Endothelial cell of umbilical vein (primary cell): ENCODE measurements at regions not wholly inside any gene's neighbourhood (a gene's known extent, or its start where the extent isn't known, plus 50 kb on each side); places are given as distances from the start of the nearest gene placed in this dataset.
"Not testable (repeated sequence)": the region's sequence is repeated elsewhere in the genome, so short reads cannot be mapped to it uniquely, and the experiment has no call there.

Source experiments
- BruUV-seq: library from RNA; stranded (reverse); fragments of 400-500 nt; replicated peaks from 2 replicates; lab custom pipeline; 2021; lab: Mats Ljungman, UMichigan
- CTCF ChIA-PET: fragments of 300-600, 350-600 bp; sonication (Branson Sonifier 250); formaldehyde crosslinking; loops from one replicate; lab custom pipeline; 2021; ENCODE audit warnings: antibody characterized with exemption, inconsistent platforms; lab: Charles Lee
- POLR2A ChIA-PET: fragments of 300-600, 350-600 bp; sonication (Branson Sonifier 250); formaldehyde crosslinking; loops from one replicate; lab custom pipeline; 2021; ENCODE audit warnings: antibody characterized with exemption, inconsistent platforms; lab: Charles Lee
- DNase-seq: peaks from one replicate; pipeline ENCODE4 v3.0.0-alpha.2; 2011; ENCODE audit warnings: low read depth, low spot score
- FAIRE-seq: peaks from 2 replicates; lab custom pipeline; 2011; peaks lifted over from hg19 to GRCh38; lab: Jason Lieb, UNC
- H2AFZ ChIP-seq: 2 replicates; pipeline ENCODE4 v1.6.0; 2012; ENCODE audit warnings: low read depth, low read length, control low read depth, inconsistent platforms
- H3K27ac ChIP-seq: 2 replicates; pipeline ENCODE4 v1.5.1; 2011; ENCODE audit warnings: low read depth, mild to moderate bottlenecking, control low read depth, low read length, moderate library complexity; ENCODE audit not compliant: insufficient read depth
- H3K27me3 ChIP-seq, 2 experiments: 2 replicates each; pipeline versions ENCODE4 v1.6.0 to v1.6.1; 2011; ENCODE audit warnings: low read length in 2 of 2, mixed read lengths in 1 of 2; ENCODE audit not compliant: control insufficient read depth in 2 of 2, insufficient read depth in 2 of 2
- H3K36me3 ChIP-seq, 2 experiments: 2 replicates in 1 of 2; 3 replicates in 1 of 2; pipeline ENCODE4 v1.5.1; 2011; ENCODE audit warnings: low read length in 2 of 2, mild to moderate bottlenecking in 1 of 2, moderate library complexity in 1 of 2; ENCODE audit not compliant: control insufficient read depth in 2 of 2, insufficient read depth in 2 of 2; ENCODE audit errors: extremely low read depth in 1 of 2
- H3K4me1 ChIP-seq: 3 replicates; pipeline ENCODE4 v1.5.1; 2011; ENCODE audit warnings: mild to moderate bottlenecking, low read length; ENCODE audit not compliant: control insufficient read depth, insufficient read depth; ENCODE audit errors: extremely low read depth
- H3K4me2 ChIP-seq: 2 replicates; pipeline ENCODE4 v1.6.1; 2011; ENCODE audit warnings: low read length, control low read depth, mixed read lengths; ENCODE audit not compliant: insufficient read depth
- H3K4me3 ChIP-seq, 3 experiments: fragments of 200-600 bp in 1 of 3; sonication (generic), shearing (Covaris generic) in 1 of 3; replicated peaks in 1 of 3; 2 replicates each; pipeline ENCODE4 v1.5.1; 2011 to 2016; ENCODE audit warnings: control low read depth in 3 of 3, low read length in 3 of 3, mild to moderate bottlenecking in 2 of 3, inconsistent platforms in 1 of 3, low read depth in 1 of 3, moderate library complexity in 1 of 3; ENCODE audit not compliant: insufficient read depth in 1 of 3
- H3K79me2 ChIP-seq: 2 replicates; pipeline ENCODE4 v1.6.0; 2012; ENCODE audit warnings: low read length, inconsistent platforms; ENCODE audit not compliant: control insufficient read depth, insufficient read depth
- H3K9ac ChIP-seq: replicated peaks from 2 replicates; pipeline ENCODE3; 2011; ENCODE audit warnings: low read length, control low read depth; ENCODE audit not compliant: insufficient read depth; ENCODE audit errors: extremely low read depth
- H3K9me1 ChIP-seq: replicated peaks from 3 replicates; pipeline ENCODE4 v1.6.0; 2011; ENCODE audit warnings: mild to moderate bottlenecking, low read length; ENCODE audit not compliant: control insufficient read depth, insufficient read depth; ENCODE audit errors: extremely low read depth
- H3K9me3 ChIP-seq: replicated peaks from 2 replicates; pipeline ENCODE4 v1.5.1; 2012; ENCODE audit warnings: low read length, inconsistent platforms; ENCODE audit not compliant: control insufficient read depth, insufficient read depth
- H4K20me1 ChIP-seq: replicated peaks from 2 replicates; pipeline ENCODE3; 2011; ENCODE audit warnings: mild to moderate bottlenecking, low read length; ENCODE audit not compliant: control insufficient read depth, insufficient read depth; ENCODE audit errors: extremely low read depth
- EZH2 ChIP-seq: IDR thresholded peaks from 2 replicates; pipeline ENCODE4 v1.6.1; 2012; ENCODE audit warnings: borderline replicate concordance, low read depth, mild to moderate bottlenecking, moderate library complexity, low read length, inconsistent platforms; ENCODE audit not compliant: severe bottlenecking
- FOS ChIP-seq: IDR thresholded peaks from 2 replicates; pipeline ENCODE4 v1.6.1; 2011; ENCODE audit warnings: mild to moderate bottlenecking, low read length, moderate library complexity, borderline replicate concordance; ENCODE audit not compliant: insufficient read depth
- GATA2 ChIP-seq: IDR thresholded peaks from 2 replicates; pipeline ENCODE4 v1.7.0; 2011; ENCODE audit warnings: low read depth, mild to moderate bottlenecking, moderate library complexity, mixed read lengths, low read length; ENCODE audit not compliant: insufficient read length, insufficient read depth
- JUN ChIP-seq: IDR thresholded peaks from 2 replicates; pipeline ENCODE4 v1.6.1; 2011; ENCODE audit warnings: borderline replicate concordance, low read depth; ENCODE audit not compliant: insufficient read length, insufficient read depth
- MYC ChIP-seq: IDR thresholded peaks from one replicate; pipeline ENCODE4 v1.6.1; 2011; ENCODE audit warnings: mild to moderate bottlenecking, low read depth, low read length
- POLR2A ChIP-seq: IDR thresholded peaks from 2 replicates; pipeline ENCODE4 v1.6.1; 2012; ENCODE audit warnings: low read depth, mild to moderate bottlenecking, control low read depth, low read length
- POLR2AphosphoS5 ChIP-seq: IDR thresholded peaks from 2 replicates; pipeline ENCODE4 v1.6.1; 2012; ENCODE audit warnings: low read depth, mild to moderate bottlenecking, control low read depth, low read length, moderate library complexity; ENCODE audit not compliant: insufficient read depth
- dilution Hi-C: fragments of 300-500 bp; cut with MboI; formaldehyde crosslinking; loops from one replicate; pipeline ENCODE4 v1.15.0; 2019; ENCODE audit warnings: low sequenced_read_pairs; ENCODE audit not compliant: extremely low pct_ligation_motif_present
- intact Hi-C: fragments of 100-400 bp; cut with micrococcal nuclease; formaldehyde crosslinking; loops from one replicate; pipeline ENCODE4 v1.10.0; 2022
- TF ChIP-seq, protein P1 (sequence below), 2 donors: IDR thresholded peaks; 1 replicate in 1 of 2; 2 replicates in 1 of 2; pipeline ENCODE4 v1.5.1; 2011; ENCODE audit warnings: low read length in 2 of 2, mild to moderate bottlenecking in 2 of 2, moderate library complexity in 2 of 2, control low read depth in 1 of 2, inconsistent platforms in 1 of 2, low read depth in 1 of 2; ENCODE audit not compliant: insufficient read depth in 1 of 2; ENCODE audit errors: extremely low read depth in 1 of 2
- TF ChIP-seq, protein P2 (sequence below): IDR thresholded peaks from 2 replicates; pipeline ENCODE4 v1.6.1; 2011; ENCODE audit not compliant: insufficient read depth, insufficient read length

DNA sequence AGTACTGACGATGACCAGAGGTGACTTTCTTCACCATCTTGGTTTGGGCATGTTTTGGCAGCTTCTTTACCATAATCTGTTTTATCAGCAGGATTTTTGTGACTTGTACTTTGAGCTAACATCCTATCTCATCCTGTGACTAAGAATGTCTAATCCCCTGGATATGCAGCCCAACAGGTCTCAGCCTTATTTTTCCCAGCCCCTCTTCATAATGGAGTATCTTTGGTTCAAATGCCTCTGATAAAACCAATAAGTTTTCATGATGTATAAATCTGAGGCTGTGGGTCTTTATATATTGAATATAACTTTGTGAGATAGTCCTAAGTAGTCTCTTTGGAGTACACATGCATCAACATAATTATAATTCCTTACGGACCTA is 186.9 kb upstream of the WSB1 start:
- Histone ChIP-seq H2AFZ (no peak overlapping the region), H3K27ac (no peak overlapping the region), H4K20me1 (no peaks in the 10 kb centered on the region), H3K4me2 (no peak overlapping the region), H3K9ac (no peak overlapping the region), H3K4me3 (no peak overlapping the region), H3K9me3 (no peaks in the 10 kb centered on the region), H3K9me1 (no peaks in the 10 kb centered on the region), H3K27me3 (no peaks in the 10 kb centered on the region), H3K36me3 (no peaks in the 10 kb centered on the region), H3K79me2 (no peaks in the 10 kb centered on the region), H3K4me1 (no peaks in the 10 kb centered on the region)
- dilution Hi-C loops (no loop called here), intact Hi-C loops (no loop called here)
- ChIA-PET POLR2A (no interaction called here), CTCF (no interaction called here)
- no TSS peak for BruUV-seq
- no peak for DNase-seq
- FAIRE-seq: no peak
- no peak for TF ChIP-seq MYC
- TF ChIP-seq EZH2: no peak
- TF ChIP-seq FOS: no peak
- TF ChIP-seq JUN: no peak
- no peak for TF ChIP-seq POLR2AphosphoS5
- no peak for TF ChIP-seq GATA2
- no peak for TF ChIP-seq POLR2A
- TF ChIP-seq, protein P1, sequence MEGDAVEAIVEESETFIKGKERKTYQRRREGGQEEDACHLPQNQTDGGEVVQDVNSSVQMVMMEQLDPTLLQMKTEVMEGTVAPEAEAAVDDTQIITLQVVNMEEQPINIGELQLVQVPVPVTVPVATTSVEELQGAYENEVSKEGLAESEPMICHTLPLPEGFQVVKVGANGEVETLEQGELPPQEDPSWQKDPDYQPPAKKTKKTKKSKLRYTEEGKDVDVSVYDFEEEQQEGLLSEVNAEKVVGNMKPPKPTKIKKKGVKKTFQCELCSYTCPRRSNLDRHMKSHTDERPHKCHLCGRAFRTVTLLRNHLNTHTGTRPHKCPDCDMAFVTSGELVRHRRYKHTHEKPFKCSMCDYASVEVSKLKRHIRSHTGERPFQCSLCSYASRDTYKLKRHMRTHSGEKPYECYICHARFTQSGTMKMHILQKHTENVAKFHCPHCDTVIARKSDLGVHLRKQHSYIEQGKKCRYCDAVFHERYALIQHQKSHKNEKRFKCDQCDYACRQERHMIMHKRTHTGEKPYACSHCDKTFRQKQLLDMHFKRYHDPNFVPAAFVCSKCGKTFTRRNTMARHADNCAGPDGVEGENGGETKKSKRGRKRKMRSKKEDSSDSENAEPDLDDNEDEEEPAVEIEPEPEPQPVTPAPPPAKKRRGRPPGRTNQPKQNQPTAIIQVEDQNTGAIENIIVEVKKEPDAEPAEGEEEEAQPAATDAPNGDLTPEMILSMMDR (IDR thresholded peaks at IDR 0.05; ENCODE audit: extremely low read depth in 1 of 2, insufficient read depth in 1 of 2, low read depth in 1 of 2, low read length in 2 of 2): no peak
- TF ChIP-seq, protein P2, sequence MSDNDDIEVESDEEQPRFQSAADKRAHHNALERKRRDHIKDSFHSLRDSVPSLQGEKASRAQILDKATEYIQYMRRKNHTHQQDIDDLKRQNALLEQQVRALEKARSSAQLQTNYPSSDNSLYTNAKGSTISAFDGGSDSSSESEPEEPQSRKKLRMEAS: no peak

DNA sequence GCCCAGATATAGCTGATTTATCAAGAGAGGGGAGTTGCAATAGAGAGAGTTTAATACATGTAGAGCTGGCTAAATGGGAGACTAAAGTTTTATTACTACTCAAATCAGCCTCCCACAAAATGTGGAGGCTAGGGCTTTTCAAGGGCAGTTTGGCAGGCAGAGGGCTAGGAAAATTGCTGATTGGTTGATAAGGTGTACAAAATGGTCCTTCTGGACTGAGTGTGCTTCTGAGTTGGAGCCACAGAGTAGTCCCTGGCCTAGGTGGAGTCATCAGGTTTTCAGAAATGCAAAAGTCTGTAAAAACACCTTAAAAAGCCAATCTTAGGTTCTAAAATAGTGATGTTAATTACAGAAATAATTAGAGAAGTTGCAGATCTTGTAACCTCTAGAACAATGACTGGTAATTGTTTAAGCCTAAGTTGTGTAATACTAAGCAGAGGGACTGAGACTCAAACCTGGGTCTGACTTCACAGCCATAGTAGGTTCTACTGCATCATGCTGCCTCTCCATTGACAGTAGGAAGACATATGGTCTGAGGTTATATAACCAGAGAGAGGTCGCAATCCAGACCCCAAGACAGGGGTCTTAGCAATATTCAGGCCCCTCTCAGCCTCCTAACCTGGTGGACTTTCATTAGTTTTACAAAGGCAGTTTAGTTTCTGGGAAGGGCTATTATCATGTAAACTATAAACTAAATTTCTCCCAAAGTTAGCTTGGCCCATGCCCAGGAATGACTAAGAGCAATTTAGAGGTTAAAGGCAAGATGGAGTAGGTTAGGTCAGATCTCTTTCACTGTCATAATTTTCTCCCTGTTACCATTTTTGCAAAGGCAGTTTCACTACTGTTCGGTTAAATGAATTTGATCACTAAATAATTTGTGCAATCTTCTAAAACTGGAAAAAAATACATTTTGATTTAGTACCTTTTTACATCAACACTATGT is 186.3 kb upstream of the WSB1 start:
- dilution Hi-C loops: not testable (repeated sequence)

More for the DNA sequence above, 186.3 kb upstream of the WSB1 start:
- intact Hi-C loops, H2AFZ ChIP-seq, H3K27ac ChIP-seq, H3K4me2 ChIP-seq, H3K9me3 ChIP-seq, H3K4me1 ChIP-seq, H3K36me3 ChIP-seq, H4K20me1 ChIP-seq, CTCF ChIA-PET, H3K27me3 ChIP-seq, H3K4me3 ChIP-seq, H3K9ac ChIP-seq, H3K9me1 ChIP-seq, POLR2A ChIA-PET, H3K79me2 ChIP-seq, FAIRE-seq, BruUV-seq, DNase-seq: not testable (repeated sequence)
